Endothelial cell of umbilical vein (primary cell): ENCODE measurements at regions not wholly inside any gene's neighbourhood (a gene's known extent, or its start where the extent isn't known, plus 50 kb on each side); places are given as distances from the start of the nearest gene placed in this dataset.

ENCODE experiments used
- BruUV-seq: library from RNA; stranded (reverse); fragments of 400-500 nt; replicated peaks from 2 replicates; lab custom pipeline; 2021; lab: Mats Ljungman, UMichigan
- CTCF ChIA-PET: fragments of 300-600, 350-600 bp; sonication (Branson Sonifier 250); formaldehyde crosslinking; loops from one replicate; lab custom pipeline; 2021; ENCODE audit warnings: antibody characterized with exemption, inconsistent platforms; lab: Charles Lee
- POLR2A ChIA-PET: fragments of 300-600, 350-600 bp; sonication (Branson Sonifier 250); formaldehyde crosslinking; loops from one replicate; lab custom pipeline; 2021; ENCODE audit warnings: antibody characterized with exemption, inconsistent platforms; lab: Charles Lee
- DNase-seq: peaks from one replicate; pipeline ENCODE4 v3.0.0-alpha.2; 2011; ENCODE audit warnings: low read depth, low spot score
- FAIRE-seq: peaks from 2 replicates; lab custom pipeline; 2011; peaks lifted over from hg19 to GRCh38; lab: Jason Lieb, UNC
- H2AFZ ChIP-seq: 2 replicates; pipeline ENCODE4 v1.6.0; 2012; ENCODE audit warnings: low read depth, low read length, control low read depth, inconsistent platforms
- H3K27ac ChIP-seq: 2 replicates; pipeline ENCODE4 v1.5.1; 2011; ENCODE audit warnings: low read depth, mild to moderate bottlenecking, control low read depth, low read length, moderate library complexity; ENCODE audit not compliant: insufficient read depth
- H3K27me3 ChIP-seq, 2 experiments: 2 replicates each; pipeline versions ENCODE4 v1.6.0 to v1.6.1; 2011; ENCODE audit warnings: low read length in 2 of 2, mixed read lengths in 1 of 2; ENCODE audit not compliant: control insufficient read depth in 2 of 2, insufficient read depth in 2 of 2
- H3K36me3 ChIP-seq, 2 experiments: 2 replicates in 1 of 2; 3 replicates in 1 of 2; pipeline ENCODE4 v1.5.1; 2011; ENCODE audit warnings: low read length in 2 of 2, mild to moderate bottlenecking in 1 of 2, moderate library complexity in 1 of 2; ENCODE audit not compliant: control insufficient read depth in 2 of 2, insufficient read depth in 2 of 2; ENCODE audit errors: extremely low read depth in 1 of 2
- H3K4me1 ChIP-seq: 3 replicates; pipeline ENCODE4 v1.5.1; 2011; ENCODE audit warnings: mild to moderate bottlenecking, low read length; ENCODE audit not compliant: control insufficient read depth, insufficient read depth; ENCODE audit errors: extremely low read depth
- H3K4me2 ChIP-seq: 2 replicates; pipeline ENCODE4 v1.6.1; 2011; ENCODE audit warnings: low read length, control low read depth, mixed read lengths; ENCODE audit not compliant: insufficient read depth
- H3K4me3 ChIP-seq, 3 experiments: fragments of 200-600 bp in 1 of 3; sonication (generic), shearing (Covaris generic) in 1 of 3; replicated peaks in 1 of 3; 2 replicates each; pipeline ENCODE4 v1.5.1; 2011 to 2016; ENCODE audit warnings: control low read depth in 3 of 3, low read length in 3 of 3, mild to moderate bottlenecking in 2 of 3, inconsistent platforms in 1 of 3, low read depth in 1 of 3, moderate library complexity in 1 of 3; ENCODE audit not compliant: insufficient read depth in 1 of 3
- H3K79me2 ChIP-seq: 2 replicates; pipeline ENCODE4 v1.6.0; 2012; ENCODE audit warnings: low read length, inconsistent platforms; ENCODE audit not compliant: control insufficient read depth, insufficient read depth
- H3K9ac ChIP-seq: replicated peaks from 2 replicates; pipeline ENCODE3; 2011; ENCODE audit warnings: low read length, control low read depth; ENCODE audit not compliant: insufficient read depth; ENCODE audit errors: extremely low read depth
- H3K9me1 ChIP-seq: replicated peaks from 3 replicates; pipeline ENCODE4 v1.6.0; 2011; ENCODE audit warnings: mild to moderate bottlenecking, low read length; ENCODE audit not compliant: control insufficient read depth, insufficient read depth; ENCODE audit errors: extremely low read depth
- H3K9me3 ChIP-seq: replicated peaks from 2 replicates; pipeline ENCODE4 v1.5.1; 2012; ENCODE audit warnings: low read length, inconsistent platforms; ENCODE audit not compliant: control insufficient read depth, insufficient read depth
- H4K20me1 ChIP-seq: replicated peaks from 2 replicates; pipeline ENCODE3; 2011; ENCODE audit warnings: mild to moderate bottlenecking, low read length; ENCODE audit not compliant: control insufficient read depth, insufficient read depth; ENCODE audit errors: extremely low read depth
- EZH2 ChIP-seq: IDR thresholded peaks from 2 replicates; pipeline ENCODE4 v1.6.1; 2012; ENCODE audit warnings: borderline replicate concordance, low read depth, mild to moderate bottlenecking, moderate library complexity, low read length, inconsistent platforms; ENCODE audit not compliant: severe bottlenecking
- FOS ChIP-seq: IDR thresholded peaks from 2 replicates; pipeline ENCODE4 v1.6.1; 2011; ENCODE audit warnings: mild to moderate bottlenecking, low read length, moderate library complexity, borderline replicate concordance; ENCODE audit not compliant: insufficient read depth
- JUN ChIP-seq: IDR thresholded peaks from 2 replicates; pipeline ENCODE4 v1.6.1; 2011; ENCODE audit warnings: borderline replicate concordance, low read depth; ENCODE audit not compliant: insufficient read length, insufficient read depth
- MAX ChIP-seq: IDR thresholded peaks from 2 replicates; pipeline ENCODE4 v1.6.1; 2011; ENCODE audit not compliant: insufficient read depth, insufficient read length
- POLR2A ChIP-seq: IDR thresholded peaks from 2 replicates; pipeline ENCODE4 v1.6.1; 2012; ENCODE audit warnings: low read depth, mild to moderate bottlenecking, control low read depth, low read length
- POLR2AphosphoS5 ChIP-seq: IDR thresholded peaks from 2 replicates; pipeline ENCODE4 v1.6.1; 2012; ENCODE audit warnings: low read depth, mild to moderate bottlenecking, control low read depth, low read length, moderate library complexity; ENCODE audit not compliant: insufficient read depth
- dilution Hi-C: fragments of 300-500 bp; cut with MboI; formaldehyde crosslinking; loops from one replicate; pipeline ENCODE4 v1.15.0; 2019; ENCODE audit warnings: low sequenced_read_pairs; ENCODE audit not compliant: extremely low pct_ligation_motif_present
- intact Hi-C: fragments of 100-400 bp; cut with micrococcal nuclease; formaldehyde crosslinking; loops from one replicate; pipeline ENCODE4 v1.10.0; 2022
- TF ChIP-seq, protein P1 (sequence below), 2 donors: IDR thresholded peaks; 1 replicate in 1 of 2; 2 replicates in 1 of 2; pipeline ENCODE4 v1.5.1; 2011; ENCODE audit warnings: low read length in 2 of 2, mild to moderate bottlenecking in 2 of 2, moderate library complexity in 2 of 2, control low read depth in 1 of 2, inconsistent platforms in 1 of 2, low read depth in 1 of 2; ENCODE audit not compliant: insufficient read depth in 1 of 2; ENCODE audit errors: extremely low read depth in 1 of 2

- H3K4me2 ChIP-seq = no peak overlapping the region
- no peak overlapping the region for H3K27ac ChIP-seq
- no peaks in the 10 kb centered on the region for H3K79me2 ChIP-seq
- H2AFZ ChIP-seq = no peak overlapping the region
- no TSS peak for BruUV-seq
- no peak overlapping the region for H3K9ac ChIP-seq
- no peaks in the 10 kb centered on the region for H4K20me1 ChIP-seq
- no peaks in the 10 kb centered on the region for H3K27me3 ChIP-seq
- no peak for DNase-seq
- ChIA-PET POLR2A (no interaction called here), CTCF (no interaction called here)
- no peaks in the 10 kb centered on the region for H3K36me3 ChIP-seq
- TF ChIP-seq POLR2A (no peak), POLR2AphosphoS5 (no peak), JUN (no peak), EZH2 (no peak), FOS (no peak), MAX (no peak)
- TF ChIP-seq, protein P1, sequence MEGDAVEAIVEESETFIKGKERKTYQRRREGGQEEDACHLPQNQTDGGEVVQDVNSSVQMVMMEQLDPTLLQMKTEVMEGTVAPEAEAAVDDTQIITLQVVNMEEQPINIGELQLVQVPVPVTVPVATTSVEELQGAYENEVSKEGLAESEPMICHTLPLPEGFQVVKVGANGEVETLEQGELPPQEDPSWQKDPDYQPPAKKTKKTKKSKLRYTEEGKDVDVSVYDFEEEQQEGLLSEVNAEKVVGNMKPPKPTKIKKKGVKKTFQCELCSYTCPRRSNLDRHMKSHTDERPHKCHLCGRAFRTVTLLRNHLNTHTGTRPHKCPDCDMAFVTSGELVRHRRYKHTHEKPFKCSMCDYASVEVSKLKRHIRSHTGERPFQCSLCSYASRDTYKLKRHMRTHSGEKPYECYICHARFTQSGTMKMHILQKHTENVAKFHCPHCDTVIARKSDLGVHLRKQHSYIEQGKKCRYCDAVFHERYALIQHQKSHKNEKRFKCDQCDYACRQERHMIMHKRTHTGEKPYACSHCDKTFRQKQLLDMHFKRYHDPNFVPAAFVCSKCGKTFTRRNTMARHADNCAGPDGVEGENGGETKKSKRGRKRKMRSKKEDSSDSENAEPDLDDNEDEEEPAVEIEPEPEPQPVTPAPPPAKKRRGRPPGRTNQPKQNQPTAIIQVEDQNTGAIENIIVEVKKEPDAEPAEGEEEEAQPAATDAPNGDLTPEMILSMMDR (IDR thresholded peaks at IDR 0.05; ENCODE audit: extremely low read depth in 1 of 2, insufficient read depth in 1 of 2, low read depth in 1 of 2, low read length in 2 of 2) = no peak
- H3K9me1 ChIP-seq = no peaks in the 10 kb centered on the region
- no peaks in the 10 kb centered on the region for H3K4me1 ChIP-seq
- H3K4me3 ChIP-seq = no peak overlapping the region
- dilution Hi-C loops (no loop called here), intact Hi-C loops (no loop called here)
- no peaks in the 10 kb centered on the region for H3K9me3 ChIP-seq
- no peak for FAIRE-seq
Measured at GRCh38 chr9:86470326-86470725, 116.1 kb upstream of the TUT7 start.
